ENCODE measurements at regions not wholly inside any gene's neighbourhood (a gene's known extent, or its start where the extent isn't known, plus 50 kb on each side); places are given as distances from the start of the nearest gene placed in this dataset.

GRCh38 chr3:101155825-101156224 is 162.6 kb upstream of the ABI3BP start:
- Histone ChIP-seq H3K4me3 (ENCODE audit: low read depth in 1 of 2, low read length in 2 of 2) (no peak overlapping the region), H3K27me3 (ENCODE audit: control insufficient read depth in 1 of 2, insufficient read depth in 2 of 2, low read length in 2 of 2) (no peaks in the 10 kb centered on the region), H3K9me3 (ENCODE audit: low read length) (no peaks in the 10 kb centered on the region), H3K9ac (ENCODE audit: low read length) (no peak overlapping the region), H3K36me3 (ENCODE audit: insufficient read depth, low read length) (no peaks in the 10 kb centered on the region), H3K27ac (ENCODE audit: low read depth, low read length) (no peak overlapping the region), H3K4me1 (ENCODE audit: insufficient read depth, low read length) (peaks cover 17% of the 10 kb centered on the region)

GRCh38 chr3:101154401-101154800 is 161.2 kb upstream of the ABI3BP start:
- Histone ChIP-seq H3K4me1 (ENCODE audit: insufficient read depth, low read length) (peaks cover 17% of the 10 kb centered on the region), H3K9me3 (ENCODE audit: low read length) (no peaks in the 10 kb centered on the region), H3K27me3 (ENCODE audit: control insufficient read depth in 1 of 2, insufficient read depth in 2 of 2, low read length in 2 of 2) (no peaks in the 10 kb centered on the region), H3K9ac (ENCODE audit: low read length) (no peak overlapping the region), H3K27ac (ENCODE audit: low read depth, low read length) (no peak overlapping the region), H3K36me3 (ENCODE audit: insufficient read depth, low read length) (no peaks in the 10 kb centered on the region), H3K4me3 (ENCODE audit: low read depth in 1 of 2, low read length in 2 of 2) (no peak overlapping the region)

GRCh38 chr3:101151286-101151913 is 158.2 kb upstream of the ABI3BP start:
- Histone ChIP-seq H3K36me3 (ENCODE audit: insufficient read depth, low read length) (no peaks in the 10 kb centered on the region), H3K9ac (ENCODE audit: low read length) (no peak overlapping the region), H3K9me3 (ENCODE audit: low read length) (no peaks in the 10 kb centered on the region), H3K4me3 (ENCODE audit: low read depth in 1 of 2, low read length in 2 of 2) (no peak overlapping the region), H3K27me3 (ENCODE audit: control insufficient read depth in 1 of 2, insufficient read depth in 2 of 2, low read length in 2 of 2) (no peaks in the 10 kb centered on the region), H3K4me1 (ENCODE audit: insufficient read depth, low read length) (peaks cover 7% of the 10 kb centered on the region), H3K27ac (ENCODE audit: low read depth, low read length) (no peak overlapping the region)

- no peaks in the 10 kb centered on the region for H3K4me1 ChIP-seq (ENCODE audit: insufficient read depth, low read length)
- H3K9me3 ChIP-seq (ENCODE audit: low read length): no peaks in the 10 kb centered on the region
- no peaks in the 10 kb centered on the region for H3K36me3 ChIP-seq (ENCODE audit: insufficient read depth, low read length)
- H3K9ac ChIP-seq (ENCODE audit: low read length): no peak overlapping the region
- no peak overlapping the region for H3K27ac ChIP-seq (ENCODE audit: low read depth, low read length)
- no peaks in the 10 kb centered on the region for H3K27me3 ChIP-seq (ENCODE audit: control insufficient read depth in 1 of 2, insufficient read depth in 2 of 2, low read length in 2 of 2)
- H3K4me3 ChIP-seq (ENCODE audit: low read depth in 1 of 2, low read length in 2 of 2): no peak overlapping the region
These were observed 157.3 kb upstream of the ABI3BP start for GRCh38 chr3:101150504-101150903.

GRCh38 chr3:101149707-101150106 is 156.5 kb upstream of the ABI3BP start:
- Histone ChIP-seq H3K36me3 (ENCODE audit: insufficient read depth, low read length) (no peaks in the 10 kb centered on the region), H3K4me3 (ENCODE audit: low read depth in 1 of 2, low read length in 2 of 2) (no peak overlapping the region), H3K9me3 (ENCODE audit: low read length) (no peaks in the 10 kb centered on the region), H3K9ac (ENCODE audit: low read length) (no peak overlapping the region), H3K27me3 (ENCODE audit: control insufficient read depth in 1 of 2, insufficient read depth in 2 of 2, low read length in 2 of 2) (no peaks in the 10 kb centered on the region), H3K4me1 (ENCODE audit: insufficient read depth, low read length) (no peaks in the 10 kb centered on the region), H3K27ac (ENCODE audit: low read depth, low read length) (no peak overlapping the region)

GRCh38 chr3:101149251-101149650 is 156.0 kb upstream of the ABI3BP start:
- H3K4me1 ChIP-seq (ENCODE audit: insufficient read depth, low read length): no peaks in the 10 kb centered on the region
- no peak overlapping the region for H3K4me3 ChIP-seq (ENCODE audit: low read depth in 1 of 2, low read length in 2 of 2)
- no peak overlapping the region for H3K9ac ChIP-seq (ENCODE audit: low read length)
- H3K27ac ChIP-seq (ENCODE audit: low read depth, low read length): no peak overlapping the region
- no peaks in the 10 kb centered on the region for H3K27me3 ChIP-seq (ENCODE audit: control insufficient read depth in 1 of 2, insufficient read depth in 2 of 2, low read length in 2 of 2)
- H3K9me3 ChIP-seq (ENCODE audit: low read length): no peaks in the 10 kb centered on the region
- H3K36me3 ChIP-seq (ENCODE audit: insufficient read depth, low read length): no peaks in the 10 kb centered on the region

GRCh38 chr3:101148001-101148400 is 154.8 kb upstream of the ABI3BP start:
- no peaks in the 10 kb centered on the region for H3K27me3 ChIP-seq (ENCODE audit: control insufficient read depth in 1 of 2, insufficient read depth in 2 of 2, low read length in 2 of 2)
- H3K4me3 ChIP-seq (ENCODE audit: low read depth in 1 of 2, low read length in 2 of 2): no peak overlapping the region
- H3K36me3 ChIP-seq (ENCODE audit: insufficient read depth, low read length): no peaks in the 10 kb centered on the region
- no peaks in the 10 kb centered on the region for H3K9me3 ChIP-seq (ENCODE audit: low read length)
- peaks cover 10% of the 10 kb centered on the region for H3K4me1 ChIP-seq (ENCODE audit: insufficient read depth, low read length)
- H3K27ac ChIP-seq (ENCODE audit: low read depth, low read length): no peak overlapping the region
- H3K9ac ChIP-seq (ENCODE audit: low read length): no peak overlapping the region

- Histone ChIP-seq H3K4me3 (ENCODE audit: low read depth in 1 of 2, low read length in 2 of 2) (no peak overlapping the region), H3K36me3 (ENCODE audit: insufficient read depth, low read length) (no peaks in the 10 kb centered on the region), H3K27me3 (ENCODE audit: control insufficient read depth in 1 of 2, insufficient read depth in 2 of 2, low read length in 2 of 2) (no peaks in the 10 kb centered on the region), H3K4me1 (ENCODE audit: insufficient read depth, low read length) (peaks cover 19% of the 10 kb centered on the region), H3K9ac (ENCODE audit: low read length) (no peak overlapping the region), H3K9me3 (ENCODE audit: low read length) (no peaks in the 10 kb centered on the region), H3K27ac (ENCODE audit: low read depth, low read length) (no peak overlapping the region)
These were observed 153.7 kb upstream of the ABI3BP start for GRCh38 chr3:101146946-101147345.

- Histone ChIP-seq H3K36me3 (ENCODE audit: insufficient read depth, low read length) (no peaks in the 10 kb centered on the region), H3K9ac (ENCODE audit: low read length) (no peak overlapping the region), H3K4me3 (ENCODE audit: low read depth in 1 of 2, low read length in 2 of 2) (no peak overlapping the region), H3K9me3 (ENCODE audit: low read length) (no peaks in the 10 kb centered on the region), H3K27me3 (ENCODE audit: control insufficient read depth in 1 of 2, insufficient read depth in 2 of 2, low read length in 2 of 2) (no peaks in the 10 kb centered on the region), H3K4me1 (ENCODE audit: insufficient read depth, low read length) (peaks cover 34% of the 10 kb centered on the region), H3K27ac (ENCODE audit: low read depth, low read length) (no peak overlapping the region)
These were observed 150.9 kb upstream of the ABI3BP start for GRCh38 chr3:101144105-101144504.

GRCh38 chr3:101143012-101143411 is 149.8 kb upstream of the ABI3BP start:
- no peaks in the 10 kb centered on the region for H3K36me3 ChIP-seq (ENCODE audit: insufficient read depth, low read length)
- H3K27me3 ChIP-seq (ENCODE audit: control insufficient read depth in 1 of 2, insufficient read depth in 2 of 2, low read length in 2 of 2): no peaks in the 10 kb centered on the region
- H3K4me3 ChIP-seq (ENCODE audit: low read depth in 1 of 2, low read length in 2 of 2): no peak overlapping the region
- no peak overlapping the region for H3K27ac ChIP-seq (ENCODE audit: low read depth, low read length)
- no peaks in the 10 kb centered on the region for H3K9me3 ChIP-seq (ENCODE audit: low read length)
- H3K9ac ChIP-seq (ENCODE audit: low read length): no peak overlapping the region
- H3K4me1 ChIP-seq (ENCODE audit: insufficient read depth, low read length): peaks cover 34% of the 10 kb centered on the region

- H3K9me3 ChIP-seq (ENCODE audit: low read length): no peaks in the 10 kb centered on the region
- no peak overlapping the region for H3K9ac ChIP-seq (ENCODE audit: low read length)
- no peaks in the 10 kb centered on the region for H3K36me3 ChIP-seq (ENCODE audit: insufficient read depth, low read length)
- peaks cover 34% of the 10 kb centered on the region for H3K4me1 ChIP-seq (ENCODE audit: insufficient read depth, low read length)
- H3K27me3 ChIP-seq (ENCODE audit: control insufficient read depth in 1 of 2, insufficient read depth in 2 of 2, low read length in 2 of 2): no peaks in the 10 kb centered on the region
- H3K4me3 ChIP-seq (ENCODE audit: low read depth in 1 of 2, low read length in 2 of 2): no peak overlapping the region
- H3K27ac ChIP-seq (ENCODE audit: low read depth, low read length): no peak overlapping the region
These were observed 148.9 kb upstream of the ABI3BP start for GRCh38 chr3:101142160-101142559.

- Histone ChIP-seq H3K4me1 (ENCODE audit: insufficient read depth, low read length) (peaks cover 34% of the 10 kb centered on the region), H3K9ac (ENCODE audit: low read length) (no peak overlapping the region), H3K36me3 (ENCODE audit: insufficient read depth, low read length) (no peaks in the 10 kb centered on the region), H3K4me3 (ENCODE audit: low read depth in 1 of 2, low read length in 2 of 2) (no peak overlapping the region), H3K27ac (ENCODE audit: low read depth, low read length) (no peak overlapping the region), H3K27me3 (ENCODE audit: control insufficient read depth in 1 of 2, insufficient read depth in 2 of 2, low read length in 2 of 2) (no peaks in the 10 kb centered on the region), H3K9me3 (ENCODE audit: low read length) (no peaks in the 10 kb centered on the region)
These were observed 147.9 kb upstream of the ABI3BP start for GRCh38 chr3:101141135-101141534.

All from muscle layer of colon (tissue), 2 donors.